ENCODE measurements at regions not wholly inside any gene's neighbourhood (a gene's known extent, or its start where the extent isn't known, plus 50 kb on each side); places are given as distances from the start of the nearest gene placed in this dataset.

- Histone ChIP-seq H3K4me1 (ENCODE audit: control insufficient read depth in 1 of 2, insufficient read depth in 2 of 2, low read length in 2 of 2) (peaks cover 8 to 11% of the 10 kb centered on the region in 2 experiments; a peak in 3 of 4 replicates), H3K27ac (ENCODE audit: low read depth, low read length) (no peak overlapping the region), H3K9me3 (ENCODE audit: control insufficient read depth in 1 of 2, insufficient read depth in 1 of 2, low read depth in 1 of 2, low read length in 2 of 2) (no peaks in the 10 kb centered on the region), H3K36me3 (ENCODE audit: control insufficient read depth in 1 of 2, insufficient read depth in 2 of 2, low read length in 2 of 2) (no peaks in the 10 kb centered on the region), H2AFZ (ENCODE audit: low read depth, low read length, poor library complexity, severe bottlenecking) (no peak overlapping the region), H3K9me2 (ENCODE audit: insufficient read depth) (no peaks in the 10 kb centered on the region), H4K20me1 (ENCODE audit: insufficient read depth) (no peaks in the 10 kb centered on the region), H3K4me2 (ENCODE audit: low read length) (peak overlapping the region; percentile 55), H3K9ac (ENCODE audit: low read length) (no peak overlapping the region), H3K79me2 (ENCODE audit: insufficient read depth, low read length) (no peaks in the 10 kb centered on the region), H3K27me3 (ENCODE audit: insufficient read depth, low read length) (no peaks in the 10 kb centered on the region), H3K4me3 (replicated peaks in 1 of 2; ENCODE audit: low read depth in 1 of 2, low read length in 2 of 2) (no peak overlapping the region)
- POLR2A ChIA-PET = no interaction called here
- DNase-seq (ENCODE audit: low read depth, low spot score) (no peak), ATAC-seq (no peak)
- TF ChIP-seq JUND (IDR thresholded peaks at IDR 0.05) (0 out of 2 replicates have a peak, but pooled peaks have one; percentile 21), EGR1 (IDR thresholded peaks at IDR 0.05; ENCODE audit: low read depth) (peak; percentile 48; the same call in 1 of the 2 replicates), REST (IDR thresholded peaks at IDR 0.05; ENCODE audit: low read depth) (no peak)
- CTCF ChIA-PET = no interaction called here
- RAD21 ChIA-PET (ENCODE audit: low non-redundant PET in 1 of 2, low total read pairs in 2 of 2, uncharacterized antibody in 2 of 2, unreplicated experiment in 2 of 2) = no interaction called here
- BruUV-seq (replicated peaks) = no TSS peak
- intact Hi-C loops (cut with micrococcal nuclease) = no loop called here
These were observed 72.9 kb downstream of the C1QL2 start for GRCh38 chr2:119085613-119086012.

DNA sequence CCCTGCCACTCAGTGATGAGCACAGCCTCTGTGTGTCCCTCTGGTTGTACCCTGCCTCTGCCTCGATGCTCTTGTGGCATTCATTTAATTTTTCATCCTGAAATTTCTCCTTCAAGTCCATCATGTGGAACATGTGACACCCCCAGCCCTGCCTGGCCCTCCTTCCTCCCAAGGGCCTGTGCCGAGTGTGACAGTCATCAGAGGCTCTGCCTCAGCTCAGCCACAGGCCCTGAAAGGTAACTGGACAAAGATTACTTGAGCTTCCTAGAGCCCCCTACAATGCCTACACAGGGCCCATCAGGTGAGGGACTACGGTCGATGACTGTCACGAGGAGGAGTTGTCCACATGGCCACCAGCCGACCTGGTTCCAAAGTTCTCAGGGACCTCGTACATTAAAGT, 75.1 kb downstream of the C1QL2 start:
- CTCF ChIA-PET = no interaction called here

More for the DNA sequence above, 75.1 kb downstream of the C1QL2 start:
- H3K27me3 ChIP-seq (ENCODE audit: insufficient read depth, low read length) = no peaks in the 10 kb centered on the region
- H2AFZ ChIP-seq (ENCODE audit: low read depth, low read length, poor library complexity, severe bottlenecking) = no peak overlapping the region
- H3K4me2 ChIP-seq (ENCODE audit: low read length) = no peak overlapping the region
- no peaks in the 10 kb centered on the region for H3K36me3 ChIP-seq (ENCODE audit: control insufficient read depth in 1 of 2, insufficient read depth in 2 of 2, low read length in 2 of 2)
- TF ChIP-seq TCF7L2 (IDR thresholded peaks at IDR 0.05; ENCODE audit: borderline replicate concordance, extremely low read depth, insufficient read depth, insufficient read length) (no peak), POLR2A (IDR thresholded peaks at IDR 0.05; ENCODE audit: borderline replicate concordance, extremely low read depth, insufficient read depth, insufficient read length) (no peak), YY1 (IDR thresholded peaks at IDR 0.05; ENCODE audit: extremely low read depth, insufficient replicate concordance, low read depth, low read length) (no peak), EZH2 (IDR thresholded peaks at IDR 0.05) (no peak), JUND (IDR thresholded peaks at IDR 0.05) (no peak), RAD21 (IDR thresholded peaks at IDR 0.05; ENCODE audit: low read depth) (no peak), POLR2AphosphoS5 (IDR thresholded peaks at IDR 0.05; ENCODE audit: low read depth, low read length) (no peak), ELF1 (IDR thresholded peaks at IDR 0.05; ENCODE audit: borderline replicate concordance, low read depth) (no peak), EZH2phosphoT487 (IDR thresholded peaks at IDR 0.05; ENCODE audit: borderline replicate concordance) (no peak), CBX3 (IDR thresholded peaks at IDR 0.05; ENCODE audit: low read depth) (no peak), ATF3 (IDR thresholded peaks at IDR 0.05) (no peak), SIN3A (IDR thresholded peaks at IDR 0.05; ENCODE audit: low read depth) (no peak), EGR1 (IDR thresholded peaks at IDR 0.05; ENCODE audit: low read depth) (no peak)
- TF ChIP-seq, protein P1, sequence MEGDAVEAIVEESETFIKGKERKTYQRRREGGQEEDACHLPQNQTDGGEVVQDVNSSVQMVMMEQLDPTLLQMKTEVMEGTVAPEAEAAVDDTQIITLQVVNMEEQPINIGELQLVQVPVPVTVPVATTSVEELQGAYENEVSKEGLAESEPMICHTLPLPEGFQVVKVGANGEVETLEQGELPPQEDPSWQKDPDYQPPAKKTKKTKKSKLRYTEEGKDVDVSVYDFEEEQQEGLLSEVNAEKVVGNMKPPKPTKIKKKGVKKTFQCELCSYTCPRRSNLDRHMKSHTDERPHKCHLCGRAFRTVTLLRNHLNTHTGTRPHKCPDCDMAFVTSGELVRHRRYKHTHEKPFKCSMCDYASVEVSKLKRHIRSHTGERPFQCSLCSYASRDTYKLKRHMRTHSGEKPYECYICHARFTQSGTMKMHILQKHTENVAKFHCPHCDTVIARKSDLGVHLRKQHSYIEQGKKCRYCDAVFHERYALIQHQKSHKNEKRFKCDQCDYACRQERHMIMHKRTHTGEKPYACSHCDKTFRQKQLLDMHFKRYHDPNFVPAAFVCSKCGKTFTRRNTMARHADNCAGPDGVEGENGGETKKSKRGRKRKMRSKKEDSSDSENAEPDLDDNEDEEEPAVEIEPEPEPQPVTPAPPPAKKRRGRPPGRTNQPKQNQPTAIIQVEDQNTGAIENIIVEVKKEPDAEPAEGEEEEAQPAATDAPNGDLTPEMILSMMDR (IDR thresholded peaks at IDR 0.05 in 2 of 3, conservative IDR thresholded peaks at IDR 0.05 in 1 of 3; ENCODE audit: borderline replicate concordance in 1 of 3, insufficient read depth in 1 of 3, low read depth in 2 of 3, low read length in 2 of 3) = no peak
- intact Hi-C loops (cut with micrococcal nuclease) = no loop called here
- DNase-seq (ENCODE audit: low read depth, low spot score) = no peak
- RAD21 ChIA-PET (ENCODE audit: low non-redundant PET in 1 of 2, low total read pairs in 2 of 2, uncharacterized antibody in 2 of 2, unreplicated experiment in 2 of 2) = no interaction called here
- no peaks in the 10 kb centered on the region for H4K20me1 ChIP-seq (ENCODE audit: insufficient read depth)
- H3K9me3 ChIP-seq (ENCODE audit: control insufficient read depth in 1 of 2, insufficient read depth in 1 of 2, low read depth in 1 of 2, low read length in 2 of 2) = no peaks in the 10 kb centered on the region
- POLR2A ChIA-PET = no interaction called here
- no TSS peak for BruUV-seq (replicated peaks)
- H3K4me3 ChIP-seq (replicated peaks in 1 of 2; ENCODE audit: low read depth in 1 of 2, low read length in 2 of 2) = no peak overlapping the region
- no peak overlapping the region for H3K27ac ChIP-seq (ENCODE audit: low read depth, low read length)
- no peak for ATAC-seq
- H3K4me1 ChIP-seq (ENCODE audit: control insufficient read depth in 1 of 2, insufficient read depth in 2 of 2, low read length in 2 of 2) = peaks cover 8 to 11% of the 10 kb centered on the region in 2 experiments; a peak in 3 of 4 replicates
- H3K79me2 ChIP-seq (ENCODE audit: insufficient read depth, low read length) = no peaks in the 10 kb centered on the region
- no peak overlapping the region for H3K9ac ChIP-seq (ENCODE audit: low read length)
- no peaks in the 10 kb centered on the region for H3K9me2 ChIP-seq (ENCODE audit: insufficient read depth)

Measured in HCT116 (cell line).